GM18507 (cell line): ENCODE measurements at regions not wholly inside any gene's neighbourhood (a gene's known extent, or its start where the extent isn't known, plus 50 kb on each side); places are given as distances from the start of the nearest gene placed in this dataset.
A peak's percentile ranks its signal among the peaks of the same experiment; 100 is the strongest.
"Not testable (repeated sequence)": the region's sequence is repeated elsewhere in the genome, so short reads cannot be mapped to it uniquely, and the experiment has no call there.

Experiments used
- DNase-seq: peaks from one replicate; pipeline ENCODE4 v3.0.0; 2011; ENCODE audit warnings: low read depth; ENCODE audit not compliant: insufficient read length; ENCODE audit errors: extremely low spot score
- FAIRE-seq: peaks from 2 replicates; lab custom pipeline; 2011; peaks lifted over from hg19 to GRCh38; lab: Jason Lieb, UNC

DNA sequence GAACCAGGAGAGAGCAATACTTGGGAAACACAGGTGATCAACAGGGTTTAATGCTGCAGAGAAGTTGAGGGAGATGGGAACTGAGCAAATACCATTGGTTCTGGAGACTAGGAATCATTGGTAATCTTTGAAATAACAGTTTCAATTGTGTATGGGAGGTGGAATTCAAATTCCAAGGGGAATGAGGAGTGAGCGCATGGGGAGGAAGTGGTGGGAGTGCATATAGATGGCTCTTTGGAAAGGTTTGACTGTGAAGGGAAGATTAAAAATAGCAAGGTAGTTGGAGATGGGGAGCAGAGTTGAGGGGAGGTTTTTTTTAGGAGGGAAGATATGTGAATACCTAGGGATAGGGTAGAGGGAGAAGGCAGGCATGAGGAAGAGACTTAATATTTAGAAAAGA lies 51.1 kb upstream of the ROPN1 start:
- no peak for FAIRE-seq
- no peak for DNase-seq

DNA sequence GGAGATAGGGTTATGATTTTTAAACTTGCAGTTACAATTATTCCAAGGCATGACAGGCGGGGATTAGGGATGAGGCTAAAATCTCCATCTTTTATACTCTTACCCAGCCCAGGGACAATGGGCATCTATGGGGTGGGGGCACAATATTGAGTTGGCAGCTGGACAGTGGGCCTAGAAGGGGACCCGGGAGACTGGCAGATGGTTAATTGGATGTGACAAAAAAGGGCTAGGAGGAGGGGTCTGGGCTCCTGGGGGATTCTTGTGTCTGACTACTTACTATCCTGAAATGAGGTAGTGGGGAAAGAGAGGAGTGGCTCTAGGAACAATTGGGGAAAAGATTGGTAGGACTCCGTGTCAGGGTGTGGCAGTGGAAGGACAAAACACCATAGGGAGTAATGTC lies 53.0 kb upstream of the ROPN1 start:
- no peak for FAIRE-seq
- no peak for DNase-seq

DNA sequence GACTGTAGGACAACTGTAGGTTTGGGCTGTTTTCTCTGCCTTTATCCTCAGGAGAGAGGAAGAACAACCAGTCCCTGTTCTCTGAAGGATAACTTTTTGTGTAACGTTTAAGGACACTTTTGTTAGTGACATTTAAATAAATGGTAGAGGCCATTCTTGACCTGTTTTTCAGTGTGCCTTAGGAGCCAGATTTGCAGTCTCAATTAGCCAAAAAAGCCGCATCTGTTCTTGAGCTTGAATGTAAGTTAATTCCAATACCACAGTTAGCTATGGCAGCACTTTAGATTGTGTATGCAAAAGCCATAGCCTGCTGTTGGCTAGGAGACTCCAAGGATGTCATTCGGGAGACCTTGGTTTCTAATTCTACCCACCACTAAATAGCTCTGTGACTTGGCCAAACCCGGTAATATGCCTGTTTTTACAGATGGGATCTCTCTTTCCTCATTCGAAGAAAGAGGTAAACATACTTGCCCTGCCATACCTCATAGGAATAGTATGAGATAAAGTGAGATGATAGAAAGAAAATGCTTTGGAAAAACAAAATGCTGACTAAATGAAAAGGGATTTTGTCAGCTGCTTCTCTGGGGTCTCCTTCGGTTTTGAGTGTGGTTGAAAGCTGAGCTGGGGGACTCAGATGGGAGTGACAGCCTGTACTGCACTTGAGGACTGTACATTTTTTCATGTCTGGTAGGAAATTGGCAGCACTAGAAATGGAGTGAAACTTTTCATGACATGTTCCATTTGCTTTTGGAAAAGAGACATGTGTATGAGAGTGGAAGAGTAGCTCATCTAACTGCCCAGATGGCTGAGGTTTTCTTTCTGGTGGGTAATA lies 57.3 kb upstream of the ROPN1 start:
- DNase-seq: no peak

DNA sequence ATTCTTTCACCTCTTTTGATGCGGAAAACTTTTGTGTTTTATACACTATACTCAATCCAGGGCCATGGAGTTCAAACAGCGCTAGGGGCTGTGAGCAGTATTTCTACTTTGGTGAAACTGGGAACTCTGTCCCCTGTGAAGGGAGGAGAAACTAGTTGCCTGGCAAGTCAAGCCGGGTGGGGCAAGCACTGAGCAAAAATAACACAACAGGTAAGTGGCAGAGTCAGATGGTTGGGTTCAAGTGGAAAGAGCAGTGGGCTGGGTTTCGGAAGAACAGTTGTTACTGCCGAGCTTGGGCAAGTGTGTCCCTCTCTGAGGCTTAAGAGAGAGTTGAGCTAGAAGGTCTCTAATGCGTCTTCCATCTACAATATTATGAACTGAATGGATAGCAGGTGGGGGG lies 59.7 kb upstream of the ROPN1 start:
- FAIRE-seq (no peak), DNase-seq (no peak)

More for the DNA sequence above, 57.3 kb upstream of the ROPN1 start:
- FAIRE-seq: no peak

DNA sequence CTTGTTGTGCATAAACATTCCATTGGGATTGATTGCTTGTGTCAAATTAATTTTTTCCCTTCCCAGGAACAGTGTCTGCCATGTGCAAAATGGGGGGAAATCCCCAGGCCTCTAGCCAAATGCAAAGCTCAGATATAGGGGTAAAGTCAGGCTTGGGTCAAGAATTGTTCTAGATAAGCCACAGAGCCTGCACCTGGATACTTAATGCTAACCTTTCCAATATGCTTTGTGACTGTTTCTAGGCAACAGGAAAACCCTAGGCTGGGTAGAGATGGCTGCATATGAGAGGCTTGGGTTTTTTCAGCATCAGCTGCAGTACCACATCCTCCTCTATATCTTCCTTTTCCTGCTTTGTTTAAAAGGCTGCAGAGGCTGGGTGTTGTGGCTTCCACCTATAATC lies 61.9 kb upstream of the ROPN1 start:
- FAIRE-seq (no peak), DNase-seq (no peak)

DNA sequence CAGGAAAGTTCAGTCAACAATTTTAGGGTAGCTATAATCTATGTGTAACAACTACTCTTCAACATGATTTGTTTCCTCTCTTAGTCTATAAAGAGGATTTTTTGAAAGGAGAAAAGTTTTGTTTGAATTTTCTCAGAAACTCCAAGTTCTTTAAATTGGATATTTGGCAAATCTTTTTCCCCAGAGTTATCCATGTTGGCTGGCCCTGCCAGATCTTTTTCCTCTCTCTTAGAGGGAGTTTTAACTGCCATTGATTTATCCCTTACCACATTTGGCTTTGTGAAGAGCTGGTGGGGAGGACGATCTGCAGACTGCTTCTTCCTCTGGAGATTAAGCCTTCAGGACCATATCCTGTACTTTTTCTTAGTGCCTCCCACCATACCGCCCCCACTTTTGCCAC lies 64.9 kb upstream of the ROPN1 start:
- no peak for FAIRE-seq

DNA sequence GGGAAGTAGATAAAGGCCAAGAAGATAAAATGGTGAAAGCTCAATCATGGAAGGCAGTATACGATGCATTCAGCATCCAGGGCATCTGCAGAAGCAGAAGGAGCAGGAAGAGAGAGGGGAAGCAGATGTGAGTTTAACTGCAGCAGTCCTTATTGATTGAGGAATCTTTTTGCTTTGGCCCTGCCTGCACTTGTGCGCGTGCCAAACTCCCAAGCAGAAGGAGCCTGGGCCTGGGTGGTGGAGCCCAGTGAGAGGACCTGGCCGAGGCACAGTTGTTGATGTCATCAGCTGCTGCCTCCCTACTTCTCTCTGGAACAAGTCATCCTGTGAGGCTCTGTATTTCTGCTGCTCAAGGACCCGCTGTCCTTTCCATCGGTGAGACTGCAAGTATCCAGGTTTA lies 65.5 kb upstream of the ROPN1 start:
- DNase-seq: no peak
- FAIRE-seq: no peak

More for the DNA sequence above, 64.9 kb upstream of the ROPN1 start:
- DNase-seq: no peak

DNA sequence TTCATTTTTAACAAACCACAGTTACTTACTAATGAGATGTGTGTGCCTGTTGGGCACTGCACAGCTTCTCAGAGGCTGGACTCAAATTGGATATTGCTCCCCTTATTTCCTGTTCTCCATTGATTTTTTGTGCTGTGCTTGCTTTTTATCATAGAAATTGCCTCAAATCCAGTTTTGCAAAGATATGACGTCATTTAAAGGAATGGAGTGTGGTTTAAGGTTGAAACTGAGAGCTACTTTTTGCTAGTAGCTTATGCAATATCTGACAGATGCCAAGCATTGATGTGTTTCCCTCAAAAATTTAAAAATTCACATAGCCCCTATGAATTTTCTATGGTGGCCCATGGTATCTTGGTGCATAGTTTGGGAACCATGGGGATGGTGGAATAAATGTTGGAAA lies 67.7 kb upstream of the ROPN1 start:
- FAIRE-seq (no peak), DNase-seq (no peak)

DNA sequence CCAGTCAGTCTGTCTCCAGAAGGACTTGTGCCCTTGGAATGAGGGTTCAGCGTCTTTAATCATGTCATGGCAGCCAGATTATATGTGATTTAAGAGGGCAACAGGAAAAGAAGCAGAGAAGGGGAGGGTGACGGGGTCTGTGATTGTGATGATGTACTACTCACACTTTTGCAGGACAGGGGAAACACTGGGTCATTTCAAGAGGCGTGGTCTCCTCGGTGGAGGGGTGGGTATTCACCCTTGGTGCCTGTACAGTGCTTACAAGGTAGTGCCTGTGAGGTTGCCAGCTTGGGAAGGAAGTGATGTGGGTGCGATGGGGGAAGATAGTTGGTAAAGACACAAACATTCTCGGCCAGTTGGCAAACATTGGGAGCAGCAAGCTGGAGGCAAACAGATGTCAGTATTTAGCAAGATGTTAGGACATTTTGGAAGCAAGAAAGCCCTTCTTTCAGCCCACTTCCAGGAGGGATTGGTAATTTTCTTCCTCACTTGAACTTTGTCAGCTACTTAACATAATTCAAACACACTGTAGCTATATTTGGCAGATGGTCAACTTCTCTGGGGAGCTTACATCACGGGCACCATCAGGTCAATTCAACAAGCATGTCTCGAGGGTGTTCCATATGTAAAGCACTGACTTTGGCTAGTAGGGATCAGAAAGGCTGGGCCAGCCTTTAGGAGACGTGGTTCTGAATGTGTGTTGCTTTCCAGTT lies 71.4 kb upstream of the ROPN1 start:
- no peak for DNase-seq
- FAIRE-seq: no peak

DNA sequence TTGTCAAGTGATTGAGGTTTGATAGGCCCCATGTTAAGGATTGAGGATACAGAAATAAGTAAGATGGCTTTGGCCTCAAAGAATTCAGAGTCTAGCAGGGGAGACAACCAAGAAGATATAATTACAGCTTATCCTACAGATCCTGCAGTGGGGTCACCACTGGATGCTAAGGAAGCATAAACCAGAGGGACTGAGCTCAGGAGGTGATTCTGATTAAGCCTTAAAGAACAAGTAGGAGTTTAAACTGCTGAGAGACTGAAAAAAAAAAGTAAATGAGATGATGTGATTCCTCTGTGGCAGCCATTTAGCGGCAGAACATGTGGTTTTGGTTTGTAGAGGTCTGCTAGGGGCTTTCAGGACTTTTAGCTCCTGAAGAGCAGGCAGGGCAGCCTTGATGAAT lies 72.1 kb upstream of the ROPN1 start:
- DNase-seq (no peak), FAIRE-seq (no peak)

DNA sequence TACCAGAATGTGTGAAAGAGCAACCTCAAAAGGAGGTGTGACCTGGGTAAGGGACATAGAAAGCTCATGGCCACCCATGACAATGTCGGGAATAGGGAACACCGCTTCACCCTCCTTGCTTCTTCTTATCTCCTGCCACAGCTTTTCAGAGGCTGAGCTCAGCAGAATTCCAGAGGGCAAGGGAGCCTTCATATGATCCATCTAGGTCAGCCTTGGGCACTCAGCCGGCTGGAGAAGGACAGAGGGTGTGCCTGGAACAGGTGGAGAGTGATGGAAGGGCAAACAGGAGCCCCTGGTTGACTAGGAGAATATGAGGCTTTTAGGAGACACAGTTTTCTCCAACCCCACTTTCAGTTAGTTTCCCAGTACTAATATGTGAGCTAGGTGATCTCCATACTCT lies 74.6 kb upstream of the ROPN1 start:
- DNase-seq, FAIRE-seq: not testable (repeated sequence)

DNA sequence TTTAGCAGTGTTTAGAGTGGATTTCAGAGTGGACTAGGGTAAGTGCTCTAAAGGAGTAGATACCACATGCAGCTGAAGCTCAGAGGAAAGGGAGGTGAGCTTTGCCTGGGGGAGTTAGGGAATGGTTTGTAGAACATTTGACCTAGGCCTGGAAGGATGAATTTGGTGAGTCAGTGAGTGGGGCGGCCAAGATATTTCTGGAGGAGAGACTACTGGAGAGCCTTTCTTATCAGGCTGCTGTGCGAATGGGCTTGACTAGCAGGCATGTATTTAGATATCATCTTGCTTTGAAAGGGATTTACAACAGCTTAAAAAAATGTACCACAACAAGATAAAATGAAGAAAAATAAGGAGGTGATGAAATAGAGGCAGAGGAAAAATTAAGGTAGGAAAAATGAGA lies 77.8 kb upstream of the ROPN1 start:
- DNase-seq, FAIRE-seq: not testable (repeated sequence)

DNA sequence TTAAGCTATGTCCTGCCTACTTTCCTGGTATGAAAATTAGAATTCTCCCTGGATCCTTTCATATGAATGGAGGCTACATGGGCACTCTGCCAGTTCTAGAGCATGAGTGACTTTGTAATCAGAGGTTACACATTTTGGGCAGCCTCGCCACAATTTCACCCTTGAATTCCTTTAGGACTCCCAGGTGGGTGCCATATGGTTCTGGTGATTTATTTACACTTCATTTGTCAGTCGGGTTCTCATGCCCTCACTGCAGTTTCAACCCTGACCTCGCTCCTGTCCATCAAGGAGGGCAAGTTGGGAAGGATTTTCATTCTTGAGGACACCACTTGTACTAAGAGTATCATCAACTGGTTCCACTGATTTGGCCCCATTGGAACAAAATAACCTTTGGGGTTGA lies 83.2 kb upstream of the ROPN1 start:
- FAIRE-seq: not testable (repeated sequence)

DNA sequence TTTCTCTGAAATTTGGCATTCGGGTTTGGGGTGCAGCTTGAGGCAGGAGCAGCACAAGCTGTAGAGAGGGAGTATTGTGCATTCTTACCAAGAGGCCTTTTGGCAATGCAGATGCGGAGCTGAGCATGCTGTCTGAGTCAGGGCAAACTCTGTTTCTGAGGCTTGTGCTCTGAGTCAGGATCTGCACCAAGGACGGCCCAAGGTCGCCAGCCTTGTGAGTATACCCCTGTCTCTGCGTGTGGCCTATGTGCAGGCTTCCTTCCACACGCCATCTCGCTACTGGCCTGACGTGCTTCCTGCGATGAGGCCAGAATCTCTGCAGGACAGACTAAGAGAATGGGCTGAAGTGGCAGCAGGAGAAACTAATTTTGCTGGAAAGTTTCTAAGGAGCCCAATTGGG lies 83.8 kb upstream of the ROPN1 start:
- DNase-seq (no peak), FAIRE-seq (no peak)

More for the DNA sequence above, 83.2 kb upstream of the ROPN1 start:
- not testable (repeated sequence) for DNase-seq

DNA sequence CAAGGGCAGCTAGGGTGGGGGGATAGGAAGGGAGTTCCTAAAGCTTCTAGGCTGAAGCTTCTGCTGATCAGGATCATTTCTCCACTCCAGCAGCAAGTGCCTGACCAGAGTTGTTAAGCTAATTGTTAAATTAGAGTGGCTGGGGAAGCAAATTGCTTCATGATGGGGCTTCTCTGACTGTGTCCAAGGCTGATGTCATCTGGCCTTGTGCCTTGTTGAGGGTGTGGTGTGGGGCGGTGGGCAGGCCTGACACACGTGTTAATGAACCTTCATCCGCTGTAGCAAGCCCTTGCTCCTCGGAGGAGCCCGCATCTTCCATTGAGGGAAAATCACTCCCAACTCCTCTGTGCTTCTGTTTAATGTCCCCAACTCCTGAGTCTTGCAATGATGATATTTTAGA lies 84.3 kb upstream of the ROPN1 start:
- DNase-seq: no peak
- no peak for FAIRE-seq

DNA sequence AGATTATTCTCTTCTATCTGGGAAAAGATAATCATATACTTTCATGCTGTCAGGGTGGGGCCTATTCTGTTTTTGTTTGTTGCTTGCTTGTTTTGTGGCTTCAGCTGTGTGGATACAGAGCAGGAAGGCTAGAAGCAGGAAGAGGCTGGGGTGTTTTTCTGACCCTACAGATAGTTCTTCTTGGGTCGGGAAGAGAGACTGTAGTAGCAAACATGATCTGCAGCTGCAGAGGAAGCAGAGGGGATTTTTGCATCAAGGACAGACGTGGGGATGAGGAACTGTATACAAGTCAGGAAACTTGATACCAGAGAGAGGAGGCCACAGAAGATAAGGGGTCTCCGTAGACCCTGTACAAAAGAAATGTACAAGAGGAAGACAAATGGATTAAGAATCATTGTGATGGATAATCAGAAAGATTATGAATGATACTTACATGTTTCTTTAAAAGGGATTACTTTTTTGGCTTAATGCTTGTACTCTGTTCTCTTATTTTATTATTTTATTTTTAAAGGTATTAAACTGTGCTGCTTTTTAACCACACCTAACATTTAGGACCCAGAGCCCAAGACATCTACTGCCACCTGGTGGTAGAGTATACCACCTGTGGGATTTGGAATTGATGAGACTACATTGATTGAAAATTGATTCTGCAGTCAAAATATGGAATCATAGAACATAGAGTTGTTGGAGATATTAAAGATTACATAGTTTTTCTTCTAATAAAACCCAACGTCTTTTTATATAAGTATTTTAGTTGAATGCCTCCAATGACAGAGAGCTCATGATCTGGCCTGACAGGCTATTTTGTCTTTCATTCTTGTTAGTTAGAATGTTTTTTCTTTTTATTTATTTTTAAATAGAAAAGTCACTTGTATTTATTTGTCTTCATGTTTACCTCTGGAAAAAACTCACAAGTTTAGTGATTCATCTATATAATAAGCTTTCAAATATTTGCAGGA lies 87.3 kb upstream of the ROPN1 start:
- DNase-seq (peak; percentile 12), FAIRE-seq (peak; percentile 48)

DNA sequence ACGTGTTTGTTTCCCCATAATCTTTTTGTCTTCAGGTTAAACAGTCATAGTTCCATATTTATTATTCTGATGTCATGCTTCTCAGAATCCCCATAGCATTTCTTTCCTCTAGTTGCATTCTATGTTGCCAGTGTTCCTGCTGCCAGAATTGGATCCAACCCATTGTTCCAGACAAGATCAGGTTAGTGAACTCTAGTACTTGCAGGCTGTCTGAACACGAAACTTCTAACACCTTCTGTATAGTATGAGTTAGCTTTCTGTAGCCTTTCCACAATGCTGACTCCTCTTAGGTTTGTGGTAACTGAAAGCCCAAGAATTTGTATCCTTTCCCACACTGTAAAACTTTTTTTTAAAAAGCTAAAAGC lies 88.0 kb upstream of the ROPN1 start:
- FAIRE-seq: no peak

DNA sequence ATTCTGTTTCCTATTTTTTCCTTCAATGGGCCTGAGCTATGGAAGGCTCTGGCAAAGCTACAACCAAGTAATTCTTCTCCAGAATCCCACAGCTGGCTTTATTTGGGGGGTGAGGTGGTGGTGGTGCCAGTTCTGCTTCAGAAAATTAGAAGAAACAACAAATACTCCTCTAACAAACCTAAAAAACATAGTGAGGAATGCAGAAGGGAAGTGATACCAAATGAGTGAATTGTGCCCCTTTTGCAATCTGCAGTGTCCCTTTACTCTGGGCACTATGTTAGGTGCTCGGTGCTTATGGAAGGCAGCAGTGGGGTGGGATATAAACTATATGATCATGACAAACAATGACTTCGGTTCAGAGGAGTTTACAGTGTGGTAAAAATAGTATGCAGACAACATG lies 90.4 kb upstream of the ROPN1 start:
- DNase-seq (no peak), FAIRE-seq (no peak)

More for the DNA sequence above, 88.0 kb upstream of the ROPN1 start:
- DNase-seq: no peak

DNA sequence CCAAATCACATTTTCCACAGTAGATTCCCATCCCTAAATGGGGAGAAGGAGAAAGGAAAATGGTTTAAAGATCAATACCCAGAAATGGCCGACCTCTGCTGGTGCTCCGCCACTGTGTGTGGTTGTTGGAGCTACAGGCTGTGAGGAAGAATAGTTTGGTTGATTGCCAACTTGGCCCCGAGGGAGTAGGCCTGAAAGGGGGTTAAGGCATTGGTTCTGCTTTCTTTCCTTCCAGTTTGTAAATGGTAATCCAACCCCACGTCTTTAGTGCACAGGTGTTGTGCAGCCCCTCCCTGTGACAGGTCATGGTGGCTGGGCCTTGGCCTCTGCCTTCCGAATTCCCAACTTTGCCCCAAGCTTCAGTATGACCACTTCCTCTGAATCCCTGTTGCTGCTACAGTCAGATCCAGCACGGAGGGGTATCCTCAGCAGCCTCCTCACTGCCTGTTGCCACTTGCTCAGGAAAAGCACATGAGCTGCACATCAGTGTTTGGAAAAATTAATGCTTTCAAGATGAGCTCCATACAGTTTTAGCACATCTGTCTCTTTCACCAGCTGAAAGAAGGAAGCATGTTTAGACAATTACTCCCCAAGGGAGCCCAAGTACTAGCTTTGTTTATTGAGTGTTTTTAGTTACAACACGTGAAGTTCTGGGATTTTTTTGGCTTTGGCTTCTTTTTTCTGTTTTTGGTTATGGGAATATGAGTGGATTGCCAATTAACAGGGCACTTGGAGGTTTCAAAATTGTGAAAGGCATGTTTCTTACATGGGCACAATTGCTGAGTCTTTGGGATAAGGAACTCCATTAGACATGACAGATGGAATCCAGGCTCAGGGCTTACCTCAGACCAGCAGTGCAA lies 92.3 kb upstream of the ROPN1 start:
- no peak for FAIRE-seq

More for the DNA sequence above, 92.3 kb upstream of the ROPN1 start:
- DNase-seq: no peak
